GM12864 (cell line): ENCODE measurements at regions not wholly inside any gene's neighbourhood (a gene's known extent, or its start where the extent isn't known, plus 50 kb on each side); places are given as distances from the start of the nearest gene placed in this dataset.

Experiments
- DNase-seq: peaks from one replicate; pipeline ENCODE4 v3.0.0-alpha.2; 2011; ENCODE audit warnings: low read depth
- H3K4me3 ChIP-seq: 2 replicates; pipeline ENCODE4 v1.5.1; 2011; ENCODE audit warnings: mild to moderate bottlenecking, low read depth, low read length, control low read depth
- CTCF ChIP-seq: IDR thresholded peaks from 2 replicates; pipeline ENCODE4 v1.5.1; 2011; ENCODE audit warnings: low read depth, mild to moderate bottlenecking, moderate library complexity, low read length, control low read depth, inconsistent platforms; ENCODE audit errors: missing control alignments

GRCh38 chr5:21684992-21685391, 1168.2 kb downstream of the CDH12 start:
- H3K4me3 ChIP-seq, result no peak overlapping the region
- TF ChIP-seq CTCF, result no peak

GRCh38 chr5:21681911-21682310, 1171.2 kb downstream of the CDH12 start:
- no peak for DNase-seq
- H3K4me3 ChIP-seq, result no peak overlapping the region
- no peak for TF ChIP-seq CTCF

More at GRCh38 chr5:21684992-21685391, 1168.2 kb downstream of the CDH12 start:
- DNase-seq, result no peak

- DNase-seq, result no peak
- TF ChIP-seq CTCF, result no peak
- no peak overlapping the region for H3K4me3 ChIP-seq
Observed at GRCh38 chr5:21680641-21681040, 1172.5 kb downstream of the CDH12 start.

- TF ChIP-seq CTCF, result no peak
Observed at GRCh38 chr5:21680196-21680595, 1172.9 kb downstream of the CDH12 start.

GRCh38 chr5:21678526-21678925, 1174.6 kb downstream of the CDH12 start:
- DNase-seq, result no peak
- H3K4me3 ChIP-seq, result no peak overlapping the region
- no peak for TF ChIP-seq CTCF

More at GRCh38 chr5:21680196-21680595, 1172.9 kb downstream of the CDH12 start:
- H3K4me3 ChIP-seq, result no peak overlapping the region
- DNase-seq, result no peak

- TF ChIP-seq CTCF, result no peak
- DNase-seq, result no peak
- H3K4me3 ChIP-seq, result no peak overlapping the region
Observed at GRCh38 chr5:21672911-21673310, 1180.2 kb downstream of the CDH12 start.

GRCh38 chr5:21672360-21672759, 1180.8 kb downstream of the CDH12 start:
- TF ChIP-seq CTCF, result no peak

More at GRCh38 chr5:21672360-21672759, 1180.8 kb downstream of the CDH12 start:
- DNase-seq, result no peak
- no peak overlapping the region for H3K4me3 ChIP-seq
